NCI-H524 treated with DMSO at 0.1 percent for 48 hours (cell line): ENCODE measurements at regions not wholly inside any gene's neighbourhood (a gene's known extent, or its start where the extent isn't known, plus 50 kb on each side); places are given as distances from the start of the nearest gene placed in this dataset.
A peak's percentile ranks its signal among the peaks of the same experiment; 100 is the strongest.

Source experiments
- DNase-seq: peaks from one replicate; lab custom pipeline; 2025; lab: John Stamatoyannopoulos, UW

DNA sequence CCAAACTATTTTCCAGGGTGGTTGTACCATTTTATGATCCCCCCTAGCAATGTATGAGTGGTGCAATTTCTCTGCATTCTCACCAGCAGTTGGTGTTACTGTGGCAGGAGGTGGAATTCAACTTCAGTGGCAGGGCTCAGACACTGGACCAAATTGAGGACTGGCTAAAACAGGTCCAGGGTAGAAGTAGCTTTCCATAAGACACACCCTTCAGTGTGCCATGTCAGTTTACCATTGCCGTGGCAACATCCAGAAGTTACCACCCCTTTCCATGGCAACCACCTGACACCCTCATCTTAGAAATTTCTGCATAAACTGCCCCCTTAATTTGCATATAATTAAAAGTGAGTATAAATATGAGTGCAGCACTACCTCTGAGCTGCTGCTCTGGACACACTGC is 180.7 kb upstream of the GGTLC1 start:
- DNase-seq: no peak

- DNase-seq: no peak
Observed at GRCh38 chr20:24166412-24166811, 177.8 kb upstream of the GGTLC1 start.

DNA sequence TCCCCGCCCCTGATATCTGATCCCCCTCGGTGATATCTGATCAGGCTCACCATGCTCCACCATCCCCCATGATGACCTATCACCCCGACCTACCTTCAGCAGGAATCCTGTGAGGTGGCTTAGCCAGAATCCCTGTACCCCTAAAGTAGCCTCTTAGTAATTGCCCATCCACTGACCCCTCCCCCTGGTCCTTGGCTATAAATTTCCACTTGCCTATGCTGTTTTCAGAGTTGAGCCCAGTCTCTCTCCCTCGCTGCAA is 177.5 kb upstream of the GGTLC1 start:
- DNase-seq: no peak

GRCh38 chr20:24165301-24166122 is 176.9 kb upstream of the GGTLC1 start:
- DNase-seq: no peak

DNA sequence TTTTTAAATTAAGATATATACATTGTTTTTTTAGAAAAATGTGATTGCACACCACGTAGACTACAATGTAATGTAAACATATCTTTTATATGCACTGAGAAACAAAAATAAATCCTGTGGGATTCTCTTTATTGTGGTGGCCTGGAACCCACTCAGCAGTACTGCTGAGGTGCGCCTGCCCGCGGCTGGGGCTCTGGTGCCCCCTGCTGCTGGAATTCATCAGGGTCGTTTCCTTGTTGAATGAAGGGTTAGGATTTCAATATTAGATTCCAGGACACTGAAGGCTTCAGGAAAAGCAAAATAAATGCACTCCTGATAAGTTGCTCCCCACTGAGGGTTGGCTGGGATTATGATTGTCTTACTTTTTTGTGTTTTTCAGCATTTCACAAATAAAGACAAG is 175.8 kb upstream of the GGTLC1 start:
- DNase-seq: no peak

DNA sequence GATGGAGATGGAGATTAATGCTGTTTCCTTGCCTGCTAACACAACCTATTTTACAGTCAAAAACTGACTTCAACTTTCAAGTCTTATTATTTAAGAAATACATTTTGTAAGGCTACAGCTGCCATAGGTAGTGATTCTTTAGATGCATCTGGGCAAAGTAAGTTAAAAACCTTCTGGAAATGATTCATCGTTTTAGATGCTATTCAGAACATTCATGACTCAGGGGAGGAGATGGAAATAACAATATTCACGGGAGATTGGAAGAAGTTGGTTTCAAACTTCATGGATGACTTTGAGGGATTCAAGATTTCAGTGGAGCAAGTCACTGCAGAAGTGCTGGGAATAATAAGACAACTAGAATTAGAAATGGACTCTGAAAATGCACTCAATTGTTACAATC is 174.9 kb upstream of the GGTLC1 start:
- DNase-seq: no peak

DNA sequence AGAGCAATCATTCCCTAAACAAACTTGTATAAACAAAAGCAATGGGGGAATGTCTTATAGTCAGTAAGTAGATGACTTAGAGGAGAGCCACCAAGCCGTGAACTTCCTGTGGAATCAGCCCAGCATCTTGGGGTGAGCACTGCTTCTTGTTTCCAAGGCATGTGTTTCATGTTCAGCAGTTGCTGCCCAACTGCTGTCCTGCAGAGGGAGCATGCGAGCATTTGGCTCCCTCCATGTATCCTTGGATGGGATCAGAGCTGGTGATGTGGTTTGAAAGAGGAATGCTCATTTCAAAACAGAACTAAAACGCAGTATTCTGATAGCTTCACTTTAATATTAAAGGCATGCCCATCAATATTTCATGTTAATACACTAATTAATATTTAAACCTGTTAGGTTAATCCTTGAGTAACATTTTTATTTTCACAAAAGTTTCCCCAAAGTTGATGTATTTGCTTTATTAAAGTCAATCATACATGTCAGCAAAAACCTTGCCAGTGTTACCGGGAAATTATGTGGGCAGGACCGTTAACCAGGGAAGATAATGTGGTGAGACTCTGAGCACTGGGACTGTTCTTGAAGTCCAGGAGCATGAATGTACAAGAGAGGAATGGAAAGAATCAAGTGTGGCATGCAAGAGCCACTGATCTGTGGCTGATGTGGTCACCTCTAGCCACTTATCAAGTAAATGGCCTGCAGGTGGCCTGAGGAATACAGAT is 172.1 kb upstream of the GGTLC1 start:
- DNase-seq: no peak

- DNase-seq: no peak
Observed at GRCh38 chr20:24158281-24158680, 169.7 kb upstream of the GGTLC1 start.

DNA sequence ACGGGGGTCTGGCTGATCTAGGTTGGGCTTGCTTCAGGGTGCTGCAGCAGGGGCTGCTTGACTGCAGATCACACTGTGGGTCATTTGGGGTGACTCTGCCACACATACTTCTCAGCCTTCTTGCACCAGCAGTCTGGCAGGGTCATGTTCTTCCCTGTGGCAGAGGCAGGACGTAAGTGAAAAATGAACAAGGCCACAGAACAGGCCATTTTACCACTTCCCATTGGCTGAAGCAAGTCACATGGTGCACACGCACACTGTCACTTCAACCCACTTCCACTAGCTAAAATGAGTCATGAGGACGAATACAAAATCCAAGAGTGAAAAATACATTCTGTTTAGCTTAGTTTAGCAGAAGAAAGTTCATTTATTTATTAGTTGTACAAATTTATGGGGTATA is 168.6 kb upstream of the GGTLC1 start:
- no peak for DNase-seq

DNA sequence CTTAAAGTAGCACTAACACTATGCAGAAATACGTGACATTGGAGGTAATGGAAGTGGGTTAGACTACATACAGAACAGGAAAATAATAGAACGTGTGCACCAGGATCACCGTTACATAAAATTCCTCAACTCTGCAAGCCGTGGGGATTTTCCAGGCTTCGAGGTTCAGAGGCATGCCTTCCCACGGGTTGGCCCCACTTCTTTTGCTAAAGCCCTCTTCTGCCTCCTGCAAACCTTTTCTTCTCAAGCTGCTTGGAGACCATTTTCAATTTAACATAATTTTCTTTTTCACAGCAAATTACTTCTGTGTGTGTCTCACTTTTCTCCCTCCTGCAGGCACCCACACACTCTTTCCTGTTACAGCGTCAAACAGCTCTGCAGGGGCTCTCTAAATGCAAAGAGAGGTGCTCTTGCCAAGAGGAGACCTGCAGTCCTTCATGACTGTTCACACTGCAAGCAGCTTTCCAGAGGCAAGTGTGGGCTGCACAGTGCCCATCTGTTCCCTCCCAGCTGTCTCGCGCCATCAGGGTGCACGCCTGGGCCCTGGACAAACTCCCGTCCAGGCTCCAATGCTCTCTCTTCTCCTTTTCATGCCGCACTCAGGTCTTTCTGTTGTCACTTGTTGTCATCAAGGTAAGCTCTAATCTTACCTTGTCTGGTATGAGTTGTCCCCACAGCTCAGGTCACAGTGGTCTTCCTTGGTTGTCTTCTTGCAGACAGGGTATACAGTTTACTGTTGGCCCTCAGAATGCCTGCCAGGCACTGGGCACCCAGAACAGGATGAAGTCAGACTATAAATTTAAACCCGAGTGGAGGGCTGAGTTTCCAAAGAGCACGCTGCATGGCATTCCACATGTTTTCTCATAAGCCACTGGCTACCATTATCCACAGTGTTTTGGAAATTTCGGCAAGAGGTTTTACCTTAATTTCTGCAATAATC is 164.8 kb upstream of the GGTLC1 start:
- DNase-seq: peak; percentile 56

- DNase-seq: no peak
Observed at GRCh38 chr20:24151621-24152294, 163.2 kb upstream of the GGTLC1 start.

- DNase-seq: no peak
Observed at GRCh38 chr20:24150406-24150805, 161.8 kb upstream of the GGTLC1 start.

DNA sequence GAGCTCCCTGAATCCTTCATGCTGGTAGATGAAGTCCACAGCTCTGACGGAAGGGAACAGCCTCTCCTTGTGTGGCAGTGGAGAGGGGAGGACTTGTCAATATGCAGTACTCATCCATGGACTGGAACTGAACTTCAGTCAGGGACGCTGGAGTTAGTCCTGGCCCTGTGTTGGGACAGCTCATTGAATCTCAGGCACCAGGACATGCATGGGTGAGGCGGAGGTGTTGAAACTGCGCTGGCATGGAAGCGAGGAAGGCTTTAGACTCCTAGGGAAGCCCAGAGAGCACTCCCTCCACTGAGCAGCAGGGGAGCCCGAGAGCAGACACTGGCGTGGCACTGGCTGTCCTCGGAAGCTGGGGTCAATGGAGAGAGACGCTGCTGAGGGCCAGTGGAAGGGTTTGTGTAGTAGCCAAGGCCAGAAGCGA is 161.3 kb upstream of the GGTLC1 start:
- no peak for DNase-seq

DNA sequence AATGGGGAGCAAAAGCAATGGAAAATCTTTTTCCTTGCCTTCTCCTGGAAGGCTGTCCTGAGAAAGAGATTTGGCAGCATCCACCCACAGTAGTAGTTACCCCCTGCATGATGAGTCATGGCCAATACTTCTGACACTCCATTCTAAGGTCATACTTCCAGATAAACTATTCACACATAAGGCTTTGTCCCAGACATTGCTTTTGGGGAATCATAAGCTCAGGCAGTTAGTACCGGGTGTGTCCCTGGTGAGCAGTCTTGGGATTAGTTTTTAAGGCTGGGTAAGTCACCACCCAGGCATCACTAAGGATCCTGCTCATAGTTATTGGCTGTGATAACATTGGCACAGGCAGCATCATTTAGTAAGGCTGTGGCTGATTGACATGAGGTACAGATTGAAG is 160.6 kb upstream of the GGTLC1 start:
- no peak for DNase-seq

GRCh38 chr20:24148372-24148771 is 159.8 kb upstream of the GGTLC1 start:
- DNase-seq: no peak

GRCh38 chr20:24147961-24148360 is 159.4 kb upstream of the GGTLC1 start:
- DNase-seq: no peak

DNA sequence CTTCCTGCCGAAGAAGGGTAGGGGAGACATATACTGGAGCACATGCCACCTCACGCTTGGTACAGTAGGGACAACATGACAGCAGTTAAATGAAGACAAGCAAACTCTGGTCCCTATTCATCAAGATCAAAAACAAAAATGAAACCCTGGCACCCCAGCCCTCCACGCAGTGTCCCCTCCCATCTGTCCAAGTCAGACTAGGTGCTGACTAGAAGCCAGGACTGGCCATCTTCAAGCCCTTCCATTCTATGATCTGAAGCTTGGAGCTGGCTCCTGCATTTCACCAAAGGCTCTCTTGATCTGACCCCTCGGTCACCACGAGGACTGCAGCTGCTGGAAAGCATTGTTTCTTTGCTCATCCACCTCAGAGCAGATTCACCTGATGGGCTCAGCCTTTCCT is 158.9 kb upstream of the GGTLC1 start:
- DNase-seq: no peak

GRCh38 chr20:24146231-24146634 is 157.7 kb upstream of the GGTLC1 start:
- DNase-seq: no peak

DNA sequence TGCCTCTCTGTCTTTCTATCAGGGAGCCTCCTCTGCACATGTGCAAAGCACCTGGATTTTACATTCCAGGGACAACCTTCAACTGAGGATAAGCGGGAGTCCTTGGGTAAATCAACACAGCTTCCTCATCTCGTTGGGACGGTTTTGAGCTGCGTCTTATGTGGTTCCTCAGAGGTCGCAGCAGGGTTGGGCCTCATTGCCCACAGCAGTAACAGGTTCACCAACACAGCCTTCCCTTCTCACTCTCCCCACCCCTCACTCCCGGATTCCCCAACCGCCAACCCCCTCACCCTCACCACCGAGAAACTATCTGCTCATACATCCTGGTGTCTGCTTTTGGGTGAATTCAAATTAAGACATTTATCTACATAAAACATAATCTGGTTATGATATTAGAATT is 155.8 kb upstream of the GGTLC1 start:
- DNase-seq: no peak

DNA sequence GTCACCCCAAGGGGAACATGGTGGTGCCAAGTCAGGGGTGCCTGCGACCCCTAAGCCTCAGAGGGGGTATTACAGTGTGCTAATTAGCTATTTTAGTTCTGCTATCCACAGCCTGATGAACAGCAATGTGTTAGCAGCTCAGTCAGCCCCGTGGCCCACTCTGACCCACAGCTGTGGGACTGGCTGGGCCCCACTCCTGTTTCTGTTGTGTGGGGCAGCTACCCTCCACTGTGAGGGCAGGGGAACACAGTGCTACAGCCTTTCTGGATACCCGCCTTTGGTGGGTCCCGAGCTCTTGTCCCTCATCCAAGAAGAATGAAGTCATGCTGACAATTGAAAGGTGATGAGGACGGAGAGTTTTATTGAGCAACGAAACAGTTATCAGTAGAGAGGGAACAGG is 152.5 kb upstream of the GGTLC1 start:
- DNase-seq: no peak

- no peak for DNase-seq
Observed at GRCh38 chr20:24139846-24140245, 151.3 kb upstream of the GGTLC1 start.

- DNase-seq: no peak
Observed at GRCh38 chr20:24138951-24139350, 150.4 kb upstream of the GGTLC1 start.
